HFF-Myc (cell line): ENCODE measurements at regions not wholly inside any gene's neighbourhood (a gene's known extent, or its start where the extent isn't known, plus 50 kb on each side); places are given as distances from the start of the nearest gene placed in this dataset.
"Not testable (repeated sequence)": the region's sequence is repeated elsewhere in the genome, so short reads cannot be mapped to it uniquely, and the experiment has no call there.

ENCODE experiments used
- DNase-seq: peaks from one replicate; pipeline ENCODE4 v3.0.0-alpha.2; 2011; ENCODE audit warnings: low read depth; ENCODE audit errors: extremely low read depth
- H3K4me3 ChIP-seq: replicated peaks from 2 replicates; pipeline ENCODE4 v1.5.1; 2011; ENCODE audit warnings: low read depth, mild to moderate bottlenecking, control low read depth, low read length
- CTCF ChIP-seq: IDR thresholded peaks from 2 replicates; pipeline ENCODE4 v1.5.1; 2012; ENCODE audit warnings: mild to moderate bottlenecking, low read depth, low read length, control low read depth; ENCODE audit errors: missing control alignments

DNA sequence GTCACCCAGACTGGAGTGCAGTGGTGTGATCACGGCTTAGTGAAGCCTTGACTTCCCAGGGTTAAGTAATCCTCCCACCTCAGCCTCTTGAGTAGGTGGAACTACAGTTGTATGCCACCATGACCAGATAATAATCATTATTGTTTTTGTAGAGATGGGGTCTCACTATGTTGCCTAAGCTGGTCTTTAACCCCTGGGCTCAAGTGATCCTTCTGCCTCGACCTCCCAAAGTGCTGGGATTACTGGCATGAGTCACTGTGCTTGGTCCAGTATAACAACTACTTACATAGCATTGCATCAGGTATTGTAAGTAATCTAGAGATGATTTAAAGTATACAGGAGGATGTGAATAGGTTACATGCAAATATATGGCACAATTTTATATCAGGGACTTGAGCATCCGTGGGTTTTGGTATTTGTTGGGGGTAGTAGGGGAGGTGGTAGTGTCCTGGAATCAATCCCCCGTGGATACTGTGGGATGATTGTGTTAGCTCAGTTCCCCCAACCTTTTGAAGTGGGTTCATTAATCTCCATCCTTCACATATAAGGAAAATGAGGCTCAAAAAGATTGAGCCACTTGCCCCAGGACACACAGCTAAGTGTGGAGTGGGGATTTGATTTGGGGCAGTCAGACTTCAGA lies 61.4 kb upstream of the CNIH3 start:
- DNase-seq: no peak
- no peak overlapping the region for H3K4me3 ChIP-seq
- TF ChIP-seq CTCF: no peak

DNA sequence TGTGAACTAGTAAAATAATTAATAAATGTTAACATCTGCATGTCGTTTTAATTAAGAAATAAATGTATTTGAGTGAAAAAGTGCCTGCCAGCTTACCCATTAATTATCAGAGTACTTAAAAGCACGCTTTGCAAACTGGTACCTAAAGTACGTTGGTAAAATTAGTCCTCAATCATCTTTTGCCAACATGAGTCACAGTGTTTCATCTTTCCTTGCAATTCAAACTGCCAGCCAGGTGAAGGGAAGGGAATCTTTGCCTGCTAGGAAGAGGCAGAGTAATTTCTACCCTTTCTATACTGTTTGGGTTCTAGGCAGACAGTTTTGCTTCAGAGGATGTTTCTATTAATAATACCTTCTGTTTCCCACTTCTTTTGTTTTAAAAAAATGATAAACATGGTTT lies 57.2 kb upstream of the CNIH3 start:
- no peak for TF ChIP-seq CTCF
- DNase-seq: no peak
- H3K4me3 ChIP-seq: no peak overlapping the region

- no peak overlapping the region for H3K4me3 ChIP-seq
- DNase-seq: no peak
- no peak for TF ChIP-seq CTCF
Measured at GRCh38 chr1:224559981-224560728, 56.0 kb upstream of the CNIH3 start.

- H3K4me3 ChIP-seq, DNase-seq: not testable (repeated sequence)
Measured at GRCh38 chr1:224562881-224563280, 53.2 kb upstream of the CNIH3 start.

DNA sequence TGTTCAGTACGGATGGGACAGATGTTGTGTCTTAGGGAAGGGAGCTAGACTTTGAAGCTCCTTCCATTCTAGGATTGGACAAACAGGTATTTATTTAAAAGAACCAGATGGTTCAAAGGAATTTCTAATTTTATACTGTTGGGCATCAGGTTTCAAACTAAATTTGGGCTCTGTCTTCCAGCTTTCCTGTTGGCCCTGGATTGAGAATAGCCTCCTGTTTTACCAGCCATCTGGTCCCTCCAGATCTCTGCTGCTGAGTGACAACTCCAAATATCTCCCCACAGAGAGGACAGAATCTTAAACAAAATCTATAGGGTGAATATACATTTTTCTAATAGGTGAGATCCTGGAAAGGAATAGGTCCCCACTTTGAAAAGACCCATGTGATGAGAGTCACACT lies 52.5 kb upstream of the CNIH3 start:
- no peak for TF ChIP-seq CTCF
- no peak for DNase-seq
- no peak overlapping the region for H3K4me3 ChIP-seq

- no peak for DNase-seq
- no peak for TF ChIP-seq CTCF
- H3K4me3 ChIP-seq: no peak overlapping the region
Measured at GRCh38 chr1:224564454-224565084, 51.5 kb upstream of the CNIH3 start.

DNA sequence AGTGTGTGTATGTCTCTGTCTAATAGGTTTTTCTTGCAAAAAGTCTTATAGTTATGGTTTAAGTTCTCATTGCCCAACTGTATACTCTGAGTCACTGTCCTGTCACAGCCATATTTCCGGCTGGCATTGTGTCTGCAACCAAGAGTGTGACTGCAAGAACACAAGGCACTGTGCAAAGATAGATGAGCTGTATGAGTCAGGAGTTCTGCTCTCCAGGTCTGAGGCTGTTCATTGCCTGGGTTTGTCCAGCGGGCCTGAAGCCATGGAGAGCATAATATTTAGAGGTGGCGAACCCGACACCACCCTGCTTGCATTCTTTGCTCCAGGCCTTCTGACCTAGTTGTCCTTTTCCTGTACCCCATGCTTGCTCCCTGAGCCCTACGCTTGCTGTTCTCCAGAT lies 50.9 kb upstream of the CNIH3 start:
- DNase-seq: peak; percentile 78
- no peak for TF ChIP-seq CTCF
- H3K4me3 ChIP-seq: no peak overlapping the region
